ENCODE measurements at regions not wholly inside any gene's neighbourhood (a gene's known extent, or its start where the extent isn't known, plus 50 kb on each side); places are given as distances from the start of the nearest gene placed in this dataset.

GRCh38 chrX:113966791-113967190 lies 617.1 kb upstream of the HTR2C start:
- no peak overlapping the region for H3K27ac ChIP-seq (ENCODE audit: low read length)
- no peak overlapping the region for H2AFZ ChIP-seq (ENCODE audit: low read length)
- no peak for DNase-seq

GRCh38 chrX:113962343-113962742 lies 621.5 kb upstream of the HTR2C start:
- Histone ChIP-seq H3K27me3 (ENCODE audit: low read length) (no peaks in the 10 kb centered on the region), H3K9me3 (ENCODE audit: low read length) (no peaks in the 10 kb centered on the region), H3K4me3 (ENCODE audit: low read length) (peak overlapping the region; percentile 9; the same call in 1 of the 2 replicates), H3K4me1 (ENCODE audit: low read length) (peaks cover 35% of the 10 kb centered on the region), H4K20me1 (ENCODE audit: insufficient read depth, low read depth, low read length) (no peaks in the 10 kb centered on the region), H3K27ac (ENCODE audit: low read length) (peak overlapping the region; percentile 93), H2AFZ (ENCODE audit: low read length) (peak overlapping the region; percentile 55; the same call in 1 of the 2 replicates), H3K79me2 (ENCODE audit: low read length) (no peaks in the 10 kb centered on the region), H3K36me3 (ENCODE audit: insufficient read depth, low read length) (no peaks in the 10 kb centered on the region), H3K9me2 (replicated peaks; ENCODE audit: insufficient read depth, low read length) (no peaks in the 10 kb centered on the region), H3K4me2 (ENCODE audit: low read depth, low read length, poor library complexity, severe bottlenecking) (peak overlapping the region; percentile 64), H3K9ac (ENCODE audit: low read length) (peak overlapping the region; percentile 40)
- DNase-seq: peak; percentile 87

More at GRCh38 chrX:113966791-113967190, 617.1 kb upstream of the HTR2C start:
- Histone ChIP-seq H3K79me2 (ENCODE audit: low read length) (no peaks in the 10 kb centered on the region), H3K9me2 (replicated peaks; ENCODE audit: insufficient read depth, low read length) (no peaks in the 10 kb centered on the region), H3K4me1 (ENCODE audit: low read length) (peaks cover 29% of the 10 kb centered on the region), H3K4me3 (ENCODE audit: low read length) (no peak overlapping the region), H3K27me3 (ENCODE audit: low read length) (no peaks in the 10 kb centered on the region), H4K20me1 (ENCODE audit: insufficient read depth, low read depth, low read length) (no peaks in the 10 kb centered on the region), H3K9ac (ENCODE audit: low read length) (no peak overlapping the region), H3K36me3 (ENCODE audit: insufficient read depth, low read length) (no peaks in the 10 kb centered on the region), H3K4me2 (ENCODE audit: low read depth, low read length, poor library complexity, severe bottlenecking) (no peak overlapping the region), H3K9me3 (ENCODE audit: low read length) (no peaks in the 10 kb centered on the region)

GRCh38 chrX:113959912-113960626 lies 623.8 kb upstream of the HTR2C start:
- Histone ChIP-seq H3K27ac (ENCODE audit: low read length) (no peak overlapping the region), H4K20me1 (ENCODE audit: insufficient read depth, low read depth, low read length) (no peaks in the 10 kb centered on the region), H3K4me1 (ENCODE audit: low read length) (peaks cover 35% of the 10 kb centered on the region), H3K9me3 (ENCODE audit: low read length) (no peaks in the 10 kb centered on the region), H3K36me3 (ENCODE audit: insufficient read depth, low read length) (no peaks in the 10 kb centered on the region), H3K79me2 (ENCODE audit: low read length) (no peaks in the 10 kb centered on the region), H3K9me2 (replicated peaks; ENCODE audit: insufficient read depth, low read length) (no peaks in the 10 kb centered on the region), H3K27me3 (ENCODE audit: low read length) (no peaks in the 10 kb centered on the region), H3K4me2 (ENCODE audit: low read depth, low read length, poor library complexity, severe bottlenecking) (no peak overlapping the region), H3K9ac (ENCODE audit: low read length) (no peak overlapping the region), H3K4me3 (ENCODE audit: low read length) (no peak overlapping the region), H2AFZ (ENCODE audit: low read length) (no peak overlapping the region)
- DNase-seq: no peak

GRCh38 chrX:113956936-113957335 lies 627.0 kb upstream of the HTR2C start:
- no peaks in the 10 kb centered on the region for H3K9me2 ChIP-seq (replicated peaks; ENCODE audit: insufficient read depth, low read length)
- H2AFZ ChIP-seq (ENCODE audit: low read length): no peak overlapping the region
- no peak overlapping the region for H3K27ac ChIP-seq (ENCODE audit: low read length)
- H3K4me3 ChIP-seq (ENCODE audit: low read length): no peak overlapping the region
- DNase-seq: no peak
- H3K79me2 ChIP-seq (ENCODE audit: low read length): no peaks in the 10 kb centered on the region
- H3K4me1 ChIP-seq (ENCODE audit: low read length): peaks cover 7% of the 10 kb centered on the region
- no peak overlapping the region for H3K9ac ChIP-seq (ENCODE audit: low read length)
- H3K36me3 ChIP-seq (ENCODE audit: insufficient read depth, low read length): no peaks in the 10 kb centered on the region
- H3K9me3 ChIP-seq (ENCODE audit: low read length): 0 out of 2 replicates have a peak, but pooled peaks cover under 1% of the 10 kb centered on the region
- H3K27me3 ChIP-seq (ENCODE audit: low read length): no peaks in the 10 kb centered on the region
- H3K4me2 ChIP-seq (ENCODE audit: low read depth, low read length, poor library complexity, severe bottlenecking): no peak overlapping the region
- H4K20me1 ChIP-seq (ENCODE audit: insufficient read depth, low read depth, low read length): no peaks in the 10 kb centered on the region

- Histone ChIP-seq H3K27ac (ENCODE audit: low read length) (no peak overlapping the region), H4K20me1 (ENCODE audit: insufficient read depth, low read depth, low read length) (no peaks in the 10 kb centered on the region), H3K27me3 (ENCODE audit: low read length) (no peaks in the 10 kb centered on the region), H2AFZ (ENCODE audit: low read length) (no peak overlapping the region), H3K79me2 (ENCODE audit: low read length) (no peaks in the 10 kb centered on the region), H3K36me3 (ENCODE audit: insufficient read depth, low read length) (no peaks in the 10 kb centered on the region), H3K4me1 (ENCODE audit: low read length) (no peaks in the 10 kb centered on the region), H3K9me3 (ENCODE audit: low read length) (0 out of 2 replicates have a peak, but pooled peaks cover 6% of the 10 kb centered on the region), H3K9me2 (replicated peaks; ENCODE audit: insufficient read depth, low read length) (no peaks in the 10 kb centered on the region), H3K9ac (ENCODE audit: low read length) (no peak overlapping the region), H3K4me2 (ENCODE audit: low read depth, low read length, poor library complexity, severe bottlenecking) (no peak overlapping the region), H3K4me3 (ENCODE audit: low read length) (no peak overlapping the region)
- DNase-seq: no peak
Observed at GRCh38 chrX:113954297-113954696, 629.6 kb upstream of the HTR2C start.

- H3K9ac ChIP-seq (ENCODE audit: low read length): no peak overlapping the region
- H3K9me3 ChIP-seq (ENCODE audit: low read length): 0 out of 2 replicates have a peak, but pooled peaks cover 6% of the 10 kb centered on the region
- no peak for DNase-seq
- H3K27me3 ChIP-seq (ENCODE audit: low read length): no peaks in the 10 kb centered on the region
- no peaks in the 10 kb centered on the region for H3K9me2 ChIP-seq (replicated peaks; ENCODE audit: insufficient read depth, low read length)
- H3K4me2 ChIP-seq (ENCODE audit: low read depth, low read length, poor library complexity, severe bottlenecking): no peak overlapping the region
- no peaks in the 10 kb centered on the region for H3K4me1 ChIP-seq (ENCODE audit: low read length)
- H3K4me3 ChIP-seq (ENCODE audit: low read length): no peak overlapping the region
- H4K20me1 ChIP-seq (ENCODE audit: insufficient read depth, low read depth, low read length): no peaks in the 10 kb centered on the region
- no peaks in the 10 kb centered on the region for H3K79me2 ChIP-seq (ENCODE audit: low read length)
- H2AFZ ChIP-seq (ENCODE audit: low read length): no peak overlapping the region
- no peak overlapping the region for H3K27ac ChIP-seq (ENCODE audit: low read length)
- H3K36me3 ChIP-seq (ENCODE audit: insufficient read depth, low read length): no peaks in the 10 kb centered on the region
Observed at GRCh38 chrX:113950081-113950678, 633.7 kb upstream of the HTR2C start.

- Histone ChIP-seq H3K9ac (ENCODE audit: low read length) (no peak overlapping the region), H3K4me3 (ENCODE audit: low read length) (no peak overlapping the region), H3K27ac (ENCODE audit: low read length) (no peak overlapping the region), H3K27me3 (ENCODE audit: low read length) (no peaks in the 10 kb centered on the region), H3K36me3 (ENCODE audit: insufficient read depth, low read length) (no peaks in the 10 kb centered on the region), H3K4me1 (ENCODE audit: low read length) (no peaks in the 10 kb centered on the region), H3K9me3 (ENCODE audit: low read length) (0 out of 2 replicates have a peak, but pooled peaks cover 6% of the 10 kb centered on the region), H3K9me2 (replicated peaks; ENCODE audit: insufficient read depth, low read length) (no peaks in the 10 kb centered on the region), H3K4me2 (ENCODE audit: low read depth, low read length, poor library complexity, severe bottlenecking) (no peak overlapping the region), H2AFZ (ENCODE audit: low read length) (no peak overlapping the region), H3K79me2 (ENCODE audit: low read length) (no peaks in the 10 kb centered on the region), H4K20me1 (ENCODE audit: insufficient read depth, low read depth, low read length) (no peaks in the 10 kb centered on the region)
- DNase-seq: peak; percentile 54
Observed at GRCh38 chrX:113947548-113947947, 636.3 kb upstream of the HTR2C start.

GRCh38 chrX:113935518-113935917 lies 648.4 kb upstream of the HTR2C start:
- Histone ChIP-seq H3K4me2 (ENCODE audit: low read depth, low read length, poor library complexity, severe bottlenecking) (no peak overlapping the region), H3K27ac (ENCODE audit: low read length) (no peak overlapping the region), H3K9me3 (ENCODE audit: low read length) (no peaks in the 10 kb centered on the region), H3K27me3 (ENCODE audit: low read length) (no peaks in the 10 kb centered on the region), H3K9me2 (replicated peaks; ENCODE audit: insufficient read depth, low read length) (no peaks in the 10 kb centered on the region), H3K9ac (ENCODE audit: low read length) (no peak overlapping the region), H3K36me3 (ENCODE audit: insufficient read depth, low read length) (no peaks in the 10 kb centered on the region), H3K4me3 (ENCODE audit: low read length) (no peak overlapping the region), H4K20me1 (ENCODE audit: insufficient read depth, low read depth, low read length) (no peaks in the 10 kb centered on the region), H2AFZ (ENCODE audit: low read length) (no peak overlapping the region), H3K79me2 (ENCODE audit: low read length) (no peaks in the 10 kb centered on the region), H3K4me1 (ENCODE audit: low read length) (no peaks in the 10 kb centered on the region)
- no peak for DNase-seq
